HG03378 (cell line): ENCODE measurements at regions not wholly inside any gene's neighbourhood (a gene's known extent, or its start where the extent isn't known, plus 50 kb on each side); places are given as distances from the start of the nearest gene placed in this dataset.

Experiments used
- ATAC-seq: cut with Tn5 transposase; IDR thresholded peaks from one replicate; pipeline ENCODE4 v1.9.1; 2021; ENCODE audit warnings: mild to moderate bottlenecking, moderate library complexity; ENCODE audit not compliant: unreplicated experiment

DNA sequence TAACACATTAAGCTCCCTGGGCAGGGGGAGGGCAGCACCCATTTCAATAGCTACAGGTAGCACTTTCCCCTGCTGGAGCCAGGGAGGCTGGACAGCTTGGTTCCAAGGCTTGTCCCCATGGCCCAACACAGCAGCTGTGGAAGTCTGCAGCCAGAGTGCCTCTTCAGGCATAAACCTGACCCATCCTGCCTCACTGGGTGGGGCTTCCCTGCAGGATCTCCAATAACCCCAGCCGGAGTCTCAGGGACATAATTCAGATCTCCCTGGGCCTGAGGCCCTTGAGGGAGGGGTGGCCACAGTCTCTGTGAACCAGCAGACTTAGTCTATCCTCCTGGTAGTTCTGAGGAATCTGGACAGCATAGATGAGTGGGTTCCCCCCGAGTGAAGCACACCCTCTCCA lies 1001.9 kb upstream of the CHAC2 start:
- ATAC-seq, result no peak

DNA sequence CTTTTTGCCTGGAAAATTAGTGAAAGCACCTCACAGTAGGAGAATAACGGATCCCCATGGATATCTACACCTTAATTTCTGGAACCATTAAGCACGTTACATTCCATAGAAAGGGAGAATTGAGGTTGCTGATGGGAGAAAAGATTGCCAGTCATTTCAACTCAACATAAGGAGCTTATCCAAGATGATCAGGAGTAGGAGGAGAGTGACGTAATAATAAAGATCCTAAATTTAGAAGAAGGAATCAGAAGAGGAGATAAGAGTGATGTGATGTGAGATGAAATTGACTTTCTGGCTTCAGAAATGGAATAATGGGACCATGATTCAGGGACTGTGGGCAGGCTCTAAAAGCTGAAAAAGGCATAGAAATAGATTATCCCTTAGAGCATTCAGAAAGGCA lies 1017.8 kb upstream of the CHAC2 start:
- no peak for ATAC-seq

DNA sequence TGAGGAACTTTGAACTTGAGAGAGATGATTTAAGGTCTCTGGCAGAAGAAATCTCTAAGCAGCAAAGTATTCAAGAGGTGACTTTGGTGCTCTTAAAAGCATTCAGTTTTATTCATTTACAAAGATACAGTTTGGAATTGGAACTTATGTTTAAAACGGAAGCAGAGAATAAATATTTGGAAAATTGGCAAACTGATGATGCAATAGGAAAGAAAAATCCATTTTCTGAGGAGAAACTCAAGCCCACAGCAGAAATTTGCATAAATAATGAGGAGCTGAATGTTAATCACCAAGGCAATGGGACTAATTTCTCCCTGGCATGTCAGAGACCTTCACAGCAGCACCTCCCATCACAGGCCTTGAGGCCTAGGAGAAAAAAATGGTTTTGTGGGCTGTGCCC lies 1022.5 kb upstream of the CHAC2 start:
- no peak for ATAC-seq

DNA sequence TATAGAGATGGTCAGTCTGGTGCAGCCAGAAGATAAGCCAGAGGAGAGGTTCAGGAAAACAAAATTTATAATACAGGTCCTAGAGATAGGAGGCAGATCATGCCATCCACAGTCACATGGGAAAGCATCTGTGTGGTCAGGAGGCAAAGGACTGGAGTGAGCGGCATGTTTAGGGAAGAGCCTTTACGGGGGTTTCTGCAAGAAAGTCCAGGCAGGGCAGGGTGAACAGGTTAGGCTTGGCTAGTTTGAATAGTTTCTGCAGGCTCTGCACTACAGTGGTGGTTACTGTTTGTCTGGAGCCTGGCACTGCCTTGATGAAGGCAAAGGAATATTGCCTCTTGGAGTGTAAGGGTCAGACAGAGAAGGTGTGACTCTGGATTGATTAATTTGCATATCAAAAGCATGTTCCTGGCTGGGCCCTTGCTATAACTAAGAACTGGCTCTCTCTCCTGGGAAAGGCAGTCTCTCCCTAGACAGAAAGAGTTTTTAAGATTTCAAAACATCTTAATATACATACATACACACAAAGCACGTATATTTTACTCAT lies 1034.7 kb upstream of the CHAC2 start:
- ATAC-seq, result no peak

DNA sequence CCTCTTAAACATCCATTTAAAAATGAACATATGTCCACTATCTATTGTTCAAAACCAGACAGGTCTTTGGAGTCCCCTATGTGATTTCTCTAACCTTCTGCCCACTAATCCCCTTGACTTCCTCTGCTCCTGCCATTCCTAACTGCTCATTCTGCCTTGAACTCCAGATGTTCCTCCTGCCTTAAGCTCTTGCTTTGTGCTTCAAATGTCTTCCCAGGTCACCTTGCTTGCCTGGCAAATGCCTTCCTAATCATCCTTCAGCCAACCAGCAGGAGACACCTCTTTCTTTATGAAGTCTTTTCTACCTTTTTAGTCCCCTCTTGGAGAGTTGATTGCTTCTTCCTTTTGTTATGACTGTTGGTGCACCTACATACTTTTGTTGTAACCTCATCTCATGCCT lies 1043.0 kb upstream of the CHAC2 start:
- no peak for ATAC-seq

DNA sequence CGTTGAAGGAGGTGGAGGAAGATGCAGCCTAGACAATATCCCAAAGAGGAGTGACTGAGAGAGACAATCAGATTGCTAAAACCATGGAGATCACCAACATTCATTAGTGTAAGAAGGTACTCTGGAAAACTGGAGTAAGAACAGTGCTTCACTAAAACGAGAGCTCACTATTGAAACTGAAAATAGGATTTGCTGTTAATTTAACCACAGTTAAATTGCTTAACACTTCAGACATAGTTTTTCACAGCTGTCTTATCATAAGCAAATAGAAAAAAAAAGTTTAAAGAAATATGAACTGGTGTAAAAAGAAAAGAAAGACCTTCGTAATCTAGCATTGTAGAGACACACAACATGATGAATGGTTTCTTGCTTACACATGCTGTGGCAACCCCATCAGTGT lies 1049.8 kb upstream of the CHAC2 start:
- ATAC-seq, result no peak

DNA sequence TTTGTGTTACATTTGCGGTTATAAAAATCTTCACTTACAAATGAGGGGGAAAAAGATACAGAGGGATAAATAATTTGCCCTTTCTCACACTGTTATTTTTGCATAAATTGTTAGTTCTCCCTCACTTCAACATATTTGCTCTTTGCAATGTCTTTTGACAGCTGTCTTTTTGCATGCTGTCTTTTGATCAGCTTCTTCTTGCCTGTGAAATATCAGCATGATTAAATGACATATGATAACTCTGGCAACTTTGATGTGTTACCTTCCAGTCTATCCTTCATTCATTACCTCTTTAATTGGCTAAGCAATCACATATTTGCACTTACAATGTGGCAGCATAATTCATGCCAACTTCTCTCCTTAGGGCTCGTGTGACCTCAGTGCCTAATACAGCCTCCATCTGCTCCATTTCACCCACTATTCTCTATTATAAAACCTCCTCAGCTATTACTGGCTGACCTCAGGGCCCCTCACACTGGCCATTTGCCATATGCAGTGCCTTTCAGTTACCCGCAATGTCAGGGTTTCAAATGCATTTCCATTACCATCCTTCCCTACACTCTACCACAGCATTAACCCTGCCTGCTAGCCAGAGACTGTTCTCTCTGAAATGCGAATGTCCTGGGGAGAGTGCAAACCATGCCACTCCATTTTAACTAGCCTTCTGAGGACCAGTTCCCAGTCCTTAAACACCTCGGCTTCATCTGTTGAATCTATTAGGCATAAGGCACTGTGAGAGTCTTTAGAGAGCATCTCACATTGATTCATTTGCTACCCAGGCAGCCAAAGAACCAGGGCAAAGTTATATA lies 1056.6 kb upstream of the CHAC2 start:
- ATAC-seq, result no peak

DNA sequence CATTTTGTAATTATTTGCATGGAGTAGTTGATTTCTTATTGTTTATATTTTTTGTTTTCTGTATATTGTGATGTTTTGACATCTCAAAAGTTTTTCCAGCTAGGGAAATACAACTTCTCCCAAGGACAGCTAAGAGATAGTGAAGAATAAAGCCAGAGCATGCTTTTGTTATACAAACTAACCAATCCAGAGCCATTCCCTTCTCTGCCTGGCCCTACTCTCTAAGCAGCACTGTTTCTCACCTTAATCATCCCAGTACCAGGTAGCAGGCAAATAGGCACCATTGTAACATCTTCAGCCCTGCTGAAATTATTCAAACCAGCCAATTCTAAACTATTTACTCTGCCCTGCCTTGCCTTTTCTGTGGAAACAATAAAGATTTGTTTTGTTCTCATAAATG lies 1063.4 kb upstream of the CHAC2 start:
- no peak for ATAC-seq

DNA sequence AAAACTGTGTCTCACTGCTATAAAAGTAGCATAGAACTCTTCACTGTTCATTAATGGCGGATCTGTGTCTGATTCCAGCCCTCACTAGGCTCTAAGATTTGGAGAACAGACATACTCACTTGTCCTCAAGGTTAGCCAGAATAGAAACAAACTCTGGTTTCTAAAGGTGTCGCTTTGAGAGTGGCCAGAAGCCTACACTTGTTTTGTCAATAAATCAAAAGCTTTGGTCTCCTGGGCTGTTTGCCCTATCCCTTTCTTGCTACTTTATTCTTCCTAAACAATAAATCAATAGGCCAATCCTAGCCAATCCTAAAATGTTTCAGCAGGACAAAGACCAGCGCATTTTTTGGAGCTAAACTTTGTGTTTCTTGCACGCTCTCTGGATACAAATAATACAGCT lies 1064.6 kb upstream of the CHAC2 start:
- ATAC-seq, result no peak

DNA sequence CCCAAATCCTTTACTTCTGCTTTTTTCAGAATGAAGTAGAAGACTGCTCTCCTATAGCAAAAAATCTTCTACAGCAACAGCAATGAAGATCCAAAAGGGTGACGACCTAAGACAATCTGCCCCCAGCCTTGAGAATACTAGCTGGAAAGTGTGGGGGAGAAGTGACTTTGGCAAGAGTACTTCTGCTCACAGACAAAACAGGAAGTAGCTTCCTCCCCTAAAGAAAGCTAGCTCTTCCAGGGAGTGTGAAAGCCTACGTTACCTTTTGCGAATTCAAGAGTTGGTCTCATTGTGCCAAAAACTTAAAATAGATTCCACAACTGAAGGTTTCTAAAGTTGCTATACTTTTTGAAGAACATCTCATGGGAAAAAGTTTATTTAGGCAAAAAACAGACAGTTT lies 1069.2 kb upstream of the CHAC2 start:
- ATAC-seq, result no peak

DNA sequence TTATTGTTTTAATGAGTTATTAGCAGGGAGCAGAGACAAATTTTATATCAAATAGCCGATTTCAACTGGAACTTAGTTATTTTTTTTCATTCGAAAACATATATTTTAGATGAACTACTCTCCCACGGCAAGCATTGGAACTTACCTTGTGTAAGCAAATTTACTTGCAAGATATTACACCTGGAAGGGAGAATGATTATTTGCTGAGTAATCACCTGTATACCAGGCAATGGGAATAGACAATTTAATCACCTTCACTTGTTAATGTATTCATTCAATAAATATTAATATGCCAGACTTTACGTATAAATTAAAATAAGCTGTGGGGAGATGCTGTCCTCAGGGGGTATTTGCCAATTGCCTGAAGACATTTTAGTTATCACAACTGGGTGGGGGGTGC lies 1069.9 kb upstream of the CHAC2 start:
- ATAC-seq, result no peak

DNA sequence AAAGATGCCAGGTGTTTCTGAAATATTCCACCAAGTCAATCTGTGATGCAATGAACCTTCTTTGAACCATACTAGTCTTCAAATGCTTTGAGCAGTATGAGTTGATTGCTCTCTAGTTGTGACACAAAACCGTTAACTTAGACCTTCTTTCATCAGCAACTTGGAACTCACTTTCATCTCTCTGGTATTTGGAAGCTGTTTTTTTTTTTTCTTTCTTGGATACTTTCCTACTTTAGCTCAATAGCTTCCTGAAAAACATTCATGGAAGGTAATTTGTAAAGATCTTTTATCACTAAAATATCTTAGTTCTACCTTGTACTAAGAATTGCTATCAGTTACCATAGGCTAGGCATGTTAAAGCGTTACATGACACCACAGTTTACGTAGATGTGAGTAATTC lies 1071.9 kb upstream of the CHAC2 start:
- ATAC-seq, result no peak

DNA sequence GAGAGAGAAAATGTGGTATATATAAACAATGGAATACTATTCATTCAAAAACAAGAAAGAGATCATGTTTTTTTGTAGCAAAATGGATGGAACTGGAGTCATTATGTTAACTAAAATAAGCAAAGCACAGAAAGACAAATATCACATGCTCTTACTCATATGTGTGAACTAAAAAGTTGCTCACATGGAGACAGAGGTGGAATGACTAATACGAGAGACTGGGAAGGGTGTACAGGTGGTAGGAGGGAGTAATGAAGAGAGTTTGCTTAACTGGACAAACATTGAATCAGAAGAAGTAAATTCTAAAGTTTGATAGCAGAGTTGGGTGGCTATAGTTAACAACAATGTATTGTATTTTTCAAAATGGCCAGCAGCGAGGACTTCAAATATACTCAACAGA lies 1080.7 kb upstream of the CHAC2 start:
- no peak for ATAC-seq

DNA sequence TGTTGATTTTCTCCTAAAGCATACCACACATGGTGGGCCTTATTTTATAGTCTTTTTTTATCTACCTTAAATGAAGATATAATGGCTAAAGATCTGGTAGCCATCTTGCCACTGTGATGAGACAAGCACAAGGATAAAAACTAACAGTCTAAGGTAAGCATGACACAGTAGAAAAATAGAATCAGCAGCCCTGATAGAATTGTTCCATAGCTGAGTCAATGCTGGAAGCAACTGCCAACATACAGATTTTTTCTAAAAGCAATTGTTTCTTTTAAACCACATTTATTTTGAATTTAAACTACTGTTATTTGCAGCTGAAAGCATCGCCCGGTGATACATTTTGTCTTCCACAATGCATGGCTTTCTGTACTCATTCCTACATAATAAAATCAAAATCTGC lies 1091.5 kb upstream of the CHAC2 start:
- ATAC-seq, result no peak

DNA sequence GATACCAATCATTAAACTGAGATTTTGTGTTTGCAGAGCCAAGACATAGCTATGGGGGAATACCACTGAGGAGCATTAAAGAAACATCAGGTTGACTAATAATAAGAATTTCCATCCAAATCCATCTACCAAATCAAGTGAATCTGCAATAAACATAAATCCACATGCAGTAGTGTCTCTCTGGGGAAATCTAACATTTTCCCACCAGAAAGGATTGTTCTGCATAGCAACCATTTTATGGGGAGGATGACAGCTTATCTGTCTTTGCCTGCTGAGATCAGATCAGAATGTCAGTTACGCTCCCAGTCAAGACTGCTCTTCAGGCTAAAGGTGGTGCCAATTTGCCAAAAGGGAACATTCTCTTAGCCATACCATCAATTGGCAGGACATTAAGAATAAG lies 1098.9 kb upstream of the CHAC2 start:
- no peak for ATAC-seq

DNA sequence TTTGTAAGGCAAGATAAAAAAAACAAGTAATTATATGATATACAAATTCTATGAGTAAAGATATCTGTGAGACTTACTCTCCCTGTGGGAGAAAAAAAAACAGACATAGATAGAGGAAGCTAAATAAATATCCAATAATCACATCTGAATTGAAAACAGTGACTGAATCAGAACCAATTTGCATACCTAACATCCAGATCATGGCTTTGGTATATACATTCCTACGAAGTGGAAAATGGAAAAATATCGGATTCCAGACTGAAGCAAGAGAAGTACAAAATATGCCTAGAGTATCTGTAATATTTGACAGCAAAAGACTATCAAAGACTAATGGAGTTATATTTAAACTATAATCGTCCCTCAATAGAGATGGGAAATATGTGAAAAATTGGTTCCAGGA lies 1108.1 kb upstream of the CHAC2 start:
- ATAC-seq, result no peak

DNA sequence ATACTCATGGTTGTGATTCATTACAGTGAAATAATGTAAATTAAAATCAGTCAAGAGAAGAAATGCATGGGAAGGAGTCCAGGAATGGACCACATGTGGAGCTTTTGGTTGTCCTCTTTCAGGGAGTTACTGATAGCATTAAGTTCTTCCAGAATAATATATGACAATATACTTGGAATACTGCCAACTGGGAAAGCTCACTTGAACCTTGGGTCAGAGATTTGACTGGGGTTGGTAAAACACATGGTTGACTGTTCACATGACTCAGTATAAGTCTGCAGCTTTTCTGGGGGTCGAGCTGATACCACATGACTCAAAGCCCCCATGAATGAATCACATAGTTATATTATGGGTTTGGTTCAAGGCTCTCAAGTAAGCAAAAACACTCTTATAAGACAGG lies 1109.0 kb upstream of the CHAC2 start:
- ATAC-seq, result no peak

DNA sequence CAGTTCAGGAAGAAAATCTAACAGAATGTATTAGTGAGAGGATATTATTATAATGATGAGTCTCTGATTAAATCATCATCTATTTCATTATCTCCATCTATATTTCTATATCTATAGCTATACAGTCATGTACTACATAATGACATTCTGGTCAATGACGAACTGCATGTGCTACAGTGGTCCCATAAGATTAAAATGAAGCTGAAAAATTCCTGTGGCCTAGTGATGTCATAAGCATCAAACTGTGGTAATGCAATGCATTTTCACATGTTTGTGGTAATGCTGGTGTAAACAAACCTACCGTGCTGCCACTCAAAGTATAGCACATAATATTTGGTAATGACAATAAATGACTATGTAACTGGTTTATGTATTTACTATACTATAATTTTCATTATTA lies 1127.9 kb upstream of the CHAC2 start:
- ATAC-seq, result no peak

DNA sequence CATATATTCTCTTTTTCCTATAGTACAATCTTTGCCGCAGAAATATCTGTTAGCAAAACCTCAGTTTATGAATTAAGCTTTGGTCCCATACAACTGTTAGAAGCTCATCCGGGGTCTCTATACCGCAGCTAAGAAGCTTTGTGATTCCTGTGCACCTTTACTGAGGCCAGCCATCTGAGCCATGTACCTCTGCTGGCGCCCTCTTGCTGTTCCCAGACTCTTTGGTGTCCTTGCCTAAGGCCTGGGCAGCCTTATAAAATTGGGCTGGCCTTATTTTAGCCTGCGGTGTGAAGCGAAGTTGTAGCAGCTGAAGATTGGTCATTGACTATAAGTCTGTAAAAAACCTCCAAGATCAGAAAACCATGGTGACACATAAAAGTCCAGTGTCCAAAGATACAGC lies 1135.1 kb upstream of the CHAC2 start:
- no peak for ATAC-seq

DNA sequence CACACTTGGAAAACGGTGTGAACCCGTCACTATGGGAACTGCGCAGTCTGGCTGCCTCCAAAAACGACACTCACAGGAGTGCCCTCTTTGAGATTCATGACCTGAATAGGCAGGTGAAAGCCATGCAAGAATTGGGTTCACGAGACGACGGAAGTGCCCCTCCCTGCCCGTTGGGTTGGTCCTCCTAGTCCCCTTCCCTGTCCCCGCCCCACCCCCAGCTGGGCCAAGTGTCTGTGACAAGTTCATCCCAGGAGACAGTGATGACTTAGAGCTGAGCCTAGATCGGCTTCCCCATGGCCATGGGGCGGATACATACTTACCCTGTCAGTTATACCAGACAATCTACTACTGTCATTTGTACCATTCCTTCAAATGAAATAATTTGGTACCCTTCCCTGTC lies 1137.7 kb upstream of the CHAC2 start:
- no peak for ATAC-seq

DNA sequence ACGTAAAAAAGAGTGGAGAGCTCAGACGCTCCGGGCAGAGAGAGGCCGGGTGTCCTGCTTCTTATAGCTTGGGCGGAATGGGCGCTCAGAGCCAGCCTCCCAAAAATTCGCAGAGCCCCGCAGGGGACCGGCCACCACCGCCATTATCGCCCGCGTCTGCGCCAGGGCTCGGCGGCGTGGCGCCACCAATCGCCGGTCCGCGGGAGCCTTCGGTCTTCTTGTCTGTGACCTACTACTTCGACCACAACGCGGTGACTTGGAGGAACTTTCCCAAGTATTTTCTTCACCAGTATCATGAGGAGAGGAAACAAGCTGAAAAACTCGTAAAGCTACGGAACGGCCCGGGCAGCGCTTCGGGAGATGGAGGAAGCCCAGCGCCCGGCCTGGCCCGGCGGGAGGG lies 1138.1 kb upstream of the CHAC2 start:
- ATAC-seq, result no peak

DNA sequence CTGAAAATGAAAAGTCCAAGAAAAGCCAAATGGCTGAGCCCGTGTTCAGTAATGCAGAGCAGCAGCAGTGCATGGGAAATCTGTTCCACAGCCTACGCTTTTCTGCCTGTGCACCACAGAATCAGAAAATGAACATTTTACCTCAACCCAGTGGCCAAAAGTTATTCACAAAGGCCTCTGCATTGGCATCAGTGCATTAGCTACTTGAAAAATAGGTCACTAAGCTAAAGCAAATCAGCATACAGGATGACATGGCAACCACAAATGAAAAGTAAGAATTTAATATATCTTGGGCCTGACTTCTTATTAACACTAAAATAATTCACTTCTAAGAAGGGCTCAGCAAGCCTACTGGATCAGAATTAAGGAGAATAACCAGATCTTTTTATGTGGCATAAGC lies 1145.3 kb upstream of the CHAC2 start:
- ATAC-seq, result no peak

DNA sequence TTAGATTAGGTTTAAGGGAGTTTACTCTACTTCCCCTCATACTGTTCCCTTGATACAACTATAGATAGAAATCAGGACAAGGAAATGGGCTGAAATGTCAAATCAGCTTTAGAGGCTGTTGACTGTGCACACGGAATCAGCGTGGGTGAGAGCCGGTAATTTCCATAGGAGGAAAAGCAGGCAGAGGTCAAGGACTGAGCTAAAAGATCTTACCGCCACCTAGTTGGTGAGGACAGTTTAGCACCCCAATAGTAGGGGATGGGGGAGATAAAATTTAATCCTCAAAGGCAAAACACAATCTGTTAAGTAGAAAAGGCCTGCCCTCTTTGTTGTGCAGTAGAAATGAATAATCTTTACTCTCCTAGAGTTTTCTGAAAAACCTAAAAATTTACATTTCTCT lies 1154.5 kb upstream of the CHAC2 start:
- ATAC-seq, result no peak
